ENCODE measurements at regions not wholly inside any gene's neighbourhood (a gene's known extent, or its start where the extent isn't known, plus 50 kb on each side); places are given as distances from the start of the nearest gene placed in this dataset.

DNA sequence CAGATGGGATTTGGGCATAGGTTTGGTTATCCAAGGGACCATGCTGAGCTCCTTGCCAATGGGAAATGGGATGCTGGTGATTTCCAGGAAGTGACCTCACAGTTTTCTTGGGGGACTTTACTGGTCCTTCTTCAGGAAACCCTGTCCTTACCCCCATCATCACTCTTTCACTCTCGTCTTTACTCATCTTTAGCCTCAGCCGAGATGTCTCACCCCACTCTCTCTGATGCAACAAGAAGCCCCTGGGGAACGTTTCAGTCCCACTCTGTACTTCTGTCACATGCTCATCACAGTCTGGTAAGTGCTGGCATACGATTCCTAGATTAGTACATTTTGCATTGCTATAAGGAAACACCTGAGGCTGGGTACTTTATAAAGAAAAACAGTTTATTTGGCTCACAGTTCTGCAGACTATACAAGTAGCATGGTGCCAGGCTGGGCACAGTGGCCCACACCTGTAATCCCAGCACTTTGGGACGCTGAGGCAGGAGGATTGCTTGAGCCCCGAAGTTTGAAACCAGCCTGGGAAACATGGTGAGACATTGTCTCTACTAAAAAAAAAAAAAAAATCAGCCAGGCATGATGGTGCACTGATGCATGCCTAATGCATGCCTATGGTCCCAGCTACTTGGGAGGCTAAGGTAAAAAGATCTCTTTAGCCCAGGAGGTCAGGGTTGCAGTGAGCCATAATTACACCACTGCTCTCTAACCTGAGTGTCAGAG lies 63.5 kb upstream of the VKORC1L1 start:
- TF ChIP-seq, protein P1, sequence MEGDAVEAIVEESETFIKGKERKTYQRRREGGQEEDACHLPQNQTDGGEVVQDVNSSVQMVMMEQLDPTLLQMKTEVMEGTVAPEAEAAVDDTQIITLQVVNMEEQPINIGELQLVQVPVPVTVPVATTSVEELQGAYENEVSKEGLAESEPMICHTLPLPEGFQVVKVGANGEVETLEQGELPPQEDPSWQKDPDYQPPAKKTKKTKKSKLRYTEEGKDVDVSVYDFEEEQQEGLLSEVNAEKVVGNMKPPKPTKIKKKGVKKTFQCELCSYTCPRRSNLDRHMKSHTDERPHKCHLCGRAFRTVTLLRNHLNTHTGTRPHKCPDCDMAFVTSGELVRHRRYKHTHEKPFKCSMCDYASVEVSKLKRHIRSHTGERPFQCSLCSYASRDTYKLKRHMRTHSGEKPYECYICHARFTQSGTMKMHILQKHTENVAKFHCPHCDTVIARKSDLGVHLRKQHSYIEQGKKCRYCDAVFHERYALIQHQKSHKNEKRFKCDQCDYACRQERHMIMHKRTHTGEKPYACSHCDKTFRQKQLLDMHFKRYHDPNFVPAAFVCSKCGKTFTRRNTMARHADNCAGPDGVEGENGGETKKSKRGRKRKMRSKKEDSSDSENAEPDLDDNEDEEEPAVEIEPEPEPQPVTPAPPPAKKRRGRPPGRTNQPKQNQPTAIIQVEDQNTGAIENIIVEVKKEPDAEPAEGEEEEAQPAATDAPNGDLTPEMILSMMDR (IDR thresholded peaks at IDR 0.05) = no peak
- TF ChIP-seq POLR2A (IDR thresholded peaks at IDR 0.05) (no peak), POLR2AphosphoS5 (IDR thresholded peaks at IDR 0.05) (no peak)
